H1 (cell line): ENCODE measurements at regions not wholly inside any gene's neighbourhood (a gene's known extent, or its start where the extent isn't known, plus 50 kb on each side); places are given as distances from the start of the nearest gene placed in this dataset.

Experiments used
- CTCF ChIA-PET: fragments of 300-600 bp; sonication (Branson Sonifier 250); formaldehyde crosslinking; loops from one replicate; lab custom pipeline; 2021; ENCODE audit not compliant: partially characterized antibody; lab: Charles Lee
- POLR2A ChIA-PET: fragments of 300-600 bp; sonication (Branson Sonifier 250); formaldehyde crosslinking; loops from one replicate; lab custom pipeline; 2021; ENCODE audit warnings: inconsistent platforms; ENCODE audit not compliant: partially characterized antibody; lab: Charles Lee
- DNase-seq, 2 experiments: peaks; one replicate each; pipeline versions ENCODE4 v3.0.0 to v3.0.0-alpha.2; 2010 to 2022; ENCODE audit warnings: low spot score in 2 of 2, low read depth in 1 of 2, mixed read lengths in 1 of 2
- FAIRE-seq: peaks from 2 replicates; lab custom pipeline; 2011; peaks lifted over from hg19 to GRCh38; lab: Jason Lieb, UNC
- H2AFZ ChIP-seq: 2 replicates; pipeline ENCODE4 v1.8.1; 2012; ENCODE audit warnings: low read length, inconsistent platforms
- H2AK5ac ChIP-seq: 2 replicates; pipeline ENCODE4 v1.6.1; 2013; ENCODE audit warnings: low read depth, low read length
- H2BK120ac ChIP-seq: replicated peaks from 2 replicates; pipeline ENCODE3; 2013; ENCODE audit warnings: low read depth, low read length, inconsistent platforms
- H2BK12ac ChIP-seq: 2 replicates; pipeline ENCODE4 v1.6.1; 2013; ENCODE audit warnings: low read depth, low read length
- H2BK15ac ChIP-seq: 2 replicates; pipeline ENCODE4 v1.6.1; 2013; ENCODE audit warnings: low read length
- H2BK20ac ChIP-seq: 2 replicates; pipeline ENCODE4 v1.6.1; 2013; ENCODE audit warnings: low read length
- H2BK5ac ChIP-seq: 2 replicates; pipeline ENCODE4 v1.6.1; 2013; ENCODE audit warnings: low read depth, low read length
- H3K14ac ChIP-seq: 2 replicates; pipeline ENCODE4 v1.6.1; 2013; ENCODE audit warnings: inconsistent platforms; ENCODE audit not compliant: insufficient read length
- H3K18ac ChIP-seq: 2 replicates; pipeline ENCODE4 v1.6.1; 2013; ENCODE audit warnings: low read length; ENCODE audit errors: extremely low read depth
- H3K23ac ChIP-seq: 2 replicates; pipeline ENCODE4 v1.6.1; 2013; ENCODE audit warnings: inconsistent platforms; ENCODE audit not compliant: insufficient read length
- H3K23me2 ChIP-seq: 2 replicates; pipeline ENCODE4 v1.6.1; 2013; ENCODE audit warnings: low read depth, low read length
- H3K27ac ChIP-seq: 2 replicates; pipeline ENCODE4 v1.6.1; 2011; ENCODE audit warnings: low read depth, low read length, inconsistent platforms
- H3K27me3 ChIP-seq, 4 experiments: replicated peaks in 1 of 4; 1 replicate in 1 of 4; 2 replicates in 3 of 4; pipeline versions ENCODE4 v1.6.1 to v1.8.1; 2011 to 2013; ENCODE audit warnings: low read length in 3 of 4, mild to moderate bottlenecking in 3 of 4, inconsistent platforms in 2 of 4, mixed read lengths in 2 of 4, moderate library complexity in 1 of 4; ENCODE audit not compliant: control insufficient read depth in 3 of 4, insufficient read depth in 3 of 4; ENCODE audit errors: extremely low read depth in 1 of 4
- H3K36me3 ChIP-seq, 4 experiments: 2 replicates each; pipeline versions ENCODE4 v1.6.1 to v1.8.1; 2011 to 2013; ENCODE audit warnings: mild to moderate bottlenecking in 4 of 4, low read length in 3 of 4, moderate library complexity in 2 of 4, control low read depth in 1 of 4, inconsistent platforms in 1 of 4; ENCODE audit not compliant: insufficient read depth in 4 of 4, control insufficient read depth in 2 of 4
- H3K4ac ChIP-seq: replicated peaks from 2 replicates; pipeline ENCODE3; 2013; ENCODE audit warnings: low read length, low read depth, mixed read lengths, inconsistent platforms; ENCODE audit not compliant: insufficient read length
- H3K4me1 ChIP-seq, 4 experiments: replicated peaks in 1 of 4; 1 replicate in 1 of 4; 2 replicates in 3 of 4; pipeline versions ENCODE4 v1.6.1 to v1.8.1; 2011 to 2013; ENCODE audit warnings: low read length in 3 of 4, inconsistent platforms in 2 of 4, mixed read lengths in 1 of 4; ENCODE audit not compliant: insufficient read depth in 4 of 4, control insufficient read depth in 3 of 4
- H3K4me2 ChIP-seq, 2 experiments: 2 replicates each; pipeline versions ENCODE4 v1.6.1 to v1.8.1; 2011 to 2013; ENCODE audit warnings: low read depth in 2 of 2, low read length in 2 of 2, control low read depth in 1 of 2, inconsistent platforms in 1 of 2, mild to moderate bottlenecking in 1 of 2; ENCODE audit not compliant: insufficient read depth in 1 of 2
- H3K4me3 ChIP-seq, 4 experiments: fragments of 200-600, 300-600 bp in 1 of 4; sonication (generic), shearing (Covaris generic), sonication (Bioruptor Twin) in 1 of 4; 2 replicates each; pipeline versions ENCODE4 v1.5.1 to v1.8.1; 2011 to 2016; ENCODE audit warnings: low read length in 4 of 4, low read depth in 3 of 4, control low read depth in 2 of 4, inconsistent platforms in 2 of 4, mild to moderate bottlenecking in 2 of 4, mixed read lengths in 1 of 4, moderate library complexity in 1 of 4; ENCODE audit not compliant: insufficient read depth in 2 of 4; ENCODE audit errors: extremely low read depth in 1 of 4
- H3K56ac ChIP-seq: replicated peaks from 2 replicates; pipeline ENCODE3; 2013; ENCODE audit warnings: low read depth, mild to moderate bottlenecking, mixed read lengths, low read length, inconsistent platforms; ENCODE audit not compliant: insufficient read length
- H3K79me1 ChIP-seq: 2 replicates; pipeline ENCODE4 v1.6.1; 2013; ENCODE audit warnings: low read depth, low read length, control low read depth
- H3K79me2 ChIP-seq, 2 experiments: 2 replicates each; pipeline versions ENCODE4 v1.6.1 to v1.8.1; 2012 to 2013; ENCODE audit warnings: low read length in 2 of 2, mild to moderate bottlenecking in 2 of 2, inconsistent platforms in 1 of 2; ENCODE audit not compliant: insufficient read depth in 2 of 2, control insufficient read depth in 1 of 2
- H3K9ac ChIP-seq, 4 experiments: replicated peaks in 1 of 4; 1 replicate in 1 of 4; 2 replicates in 3 of 4; pipeline versions ENCODE4 v1.6.1 to v1.8.1; 2011 to 2013; ENCODE audit warnings: low read depth in 3 of 4, low read length in 3 of 4, control low read depth in 2 of 4, mild to moderate bottlenecking in 2 of 4, moderate library complexity in 2 of 4, inconsistent platforms in 1 of 4; ENCODE audit errors: extremely low read depth in 1 of 4
- H3K9me3 ChIP-seq, 2 experiments: 2 replicates each; pipeline versions ENCODE4 v1.6.1 to v1.8.1; 2012 to 2013; ENCODE audit warnings: mild to moderate bottlenecking in 2 of 2, moderate library complexity in 2 of 2, control low read depth in 1 of 2, inconsistent platforms in 1 of 2, low read depth in 1 of 2, low read length in 1 of 2, mixed read lengths in 1 of 2; ENCODE audit not compliant: insufficient read depth in 2 of 2
- H4K20me1 ChIP-seq, 2 experiments: replicated peaks in 1 of 2; 2 replicates each; pipeline versions ENCODE3 to v1.8.1; 2011 to 2013; ENCODE audit warnings: inconsistent platforms in 2 of 2, low read length in 2 of 2, mild to moderate bottlenecking in 1 of 2; ENCODE audit not compliant: insufficient read depth in 2 of 2, control insufficient read depth in 1 of 2
- H4K5ac ChIP-seq: 2 replicates; pipeline ENCODE4 v1.6.1; 2013; ENCODE audit warnings: low read length, low read depth, mixed read lengths, inconsistent platforms; ENCODE audit not compliant: insufficient read length
- H4K8ac ChIP-seq: 2 replicates; pipeline ENCODE4 v1.8.0; 2013; ENCODE audit warnings: mild to moderate bottlenecking, moderate library complexity, low read length, inconsistent platforms; ENCODE audit not compliant: insufficient read depth; ENCODE audit errors: extremely low read depth
- H4K91ac ChIP-seq: replicated peaks from 2 replicates; pipeline ENCODE3; 2013; ENCODE audit warnings: low read length, mixed read lengths, inconsistent platforms; ENCODE audit not compliant: insufficient read length
- BRCA1 ChIP-seq: IDR thresholded peaks from 2 replicates; pipeline ENCODE4 v1.6.1; 2012; ENCODE audit warnings: low read depth, low read length, improper control_type of control experiment
- CBX5 ChIP-seq: fragments of 300-800, 300-1000 bp; sonication (generic); IDR thresholded peaks from 2 replicates; pipeline ENCODE4 v1.7.1; 2016; ENCODE audit warnings: antibody characterized with exemption, low read length, low read depth
- EP300 ChIP-seq, 2 experiments: IDR thresholded peaks; 1 replicate in 1 of 2; 2 replicates in 1 of 2; pipeline ENCODE4 v1.6.1; 2011 to 2012; ENCODE audit warnings: low read depth in 2 of 2, low read length in 2 of 2, mild to moderate bottlenecking in 2 of 2, borderline replicate concordance in 1 of 2, inconsistent platforms in 1 of 2, moderate library complexity in 1 of 2
- EZH2 ChIP-seq: fragments of 200-600 bp; sonication (generic); IDR thresholded peaks from 2 replicates; pipeline ENCODE4 v1.7.1; 2012; ENCODE audit warnings: low read depth, mild to moderate bottlenecking, moderate library complexity, low read length, inconsistent platforms; ENCODE audit not compliant: severe bottlenecking
- JUND ChIP-seq: IDR thresholded peaks from 2 replicates; pipeline ENCODE4 v1.6.1; 2011; ENCODE audit warnings: mild to moderate bottlenecking, improper control_type of control experiment, low read length
- KDM4A ChIP-seq: IDR thresholded peaks from one replicate; pipeline ENCODE4 v1.7.1; 2012; ENCODE audit warnings: low read depth, mild to moderate bottlenecking, moderate library complexity, low read length, inconsistent platforms; ENCODE audit not compliant: severe bottlenecking
- POLR2AphosphoS5 ChIP-seq: IDR thresholded peaks from 2 replicates; pipeline ENCODE4 v1.6.1; 2011; ENCODE audit warnings: low read depth, low read length
- SRF ChIP-seq: IDR thresholded peaks from 2 replicates; pipeline ENCODE4 v1.6.1; 2011; ENCODE audit warnings: mild to moderate bottlenecking, low read depth, low read length, moderate library complexity
- WGBS, 2 experiments: shearing (Covaris generic) in 1 of 2; methylation state at CpG; one replicate each; pipeline versions ENCODE4 v1.1.6 to v1.1.7; 2013 to 2015; ENCODE audit warnings: low lambda C conversion rate in 2 of 2, mixed read lengths in 2 of 2, inconsistent platforms in 1 of 2, low coverage in 1 of 2, missing lambda C conversion rate in 1 of 2; ENCODE audit not compliant: insufficient replicate concordance in 2 of 2, insufficient coverage in 1 of 2, insufficient read length in 1 of 2; ENCODE audit errors: extremely low coverage in 1 of 2, missing lambda C conversion rate in 1 of 2; 5-methylcytosine and 5-hydroxymethylcytosine counted together

GRCh38 chr12:22969521-22969920 is 344.6 kb downstream of the ETNK1 start:
- ChIA-PET CTCF (no interaction called here), POLR2A (no interaction called here)
- H2BK15ac ChIP-seq: no peak overlapping the region
- H2BK120ac ChIP-seq: no peak overlapping the region
- no peaks in the 10 kb centered on the region for H3K9me3 ChIP-seq
- no peak for TF ChIP-seq CBX5
- TF ChIP-seq EZH2: no peak
- no peak for TF ChIP-seq EP300 (IDR thresholded peaks at IDR 0.05; ENCODE audit: borderline replicate concordance in 1 of 2, low read depth in 2 of 2, low read length in 2 of 2)
- TF ChIP-seq JUND: no peak
- no peak for TF ChIP-seq POLR2AphosphoS5
- no peak for TF ChIP-seq SRF
- TF ChIP-seq BRCA1: no peak
- no peak for TF ChIP-seq KDM4A
- H3K23me2 ChIP-seq: no peaks in the 10 kb centered on the region
- H4K91ac ChIP-seq: no peak overlapping the region
- H3K14ac ChIP-seq: no peak overlapping the region
- no peak overlapping the region for H2AFZ ChIP-seq
- no peak overlapping the region for H3K18ac ChIP-seq
- no peaks in the 10 kb centered on the region for H3K79me1 ChIP-seq
- no peak overlapping the region for H2BK20ac ChIP-seq
- no peak overlapping the region for H3K4me3 ChIP-seq
- no peak overlapping the region for H2AK5ac ChIP-seq
- H3K79me2 ChIP-seq: no peaks in the 10 kb centered on the region
- H3K4me2 ChIP-seq: no peak overlapping the region
- H3K36me3 ChIP-seq: no peaks in the 10 kb centered on the region
- no peak for DNase-seq
- H3K27ac ChIP-seq: no peak overlapping the region
- H3K9ac ChIP-seq: no peak overlapping the region
- H3K4me1 ChIP-seq: peaks cover 0 to 4% (median 0%) of the 10 kb centered on the region in 4 experiments; a peak in 1 of 7 replicates
- no peak overlapping the region for H4K8ac ChIP-seq
- H3K23ac ChIP-seq: no peak overlapping the region
- no peak overlapping the region for H4K5ac ChIP-seq
- FAIRE-seq: no peak
- H2BK5ac ChIP-seq: no peak overlapping the region
- H3K4ac ChIP-seq: no peak overlapping the region
- 90% methylated on average over 4 of the region's 4 CpGs; no CpG with 5 or more reads in 1 of the 2 experiments for WGBS, 2 experiments
- H3K27me3 ChIP-seq: no peaks in the 10 kb centered on the region
- H4K20me1 ChIP-seq: no peaks in the 10 kb centered on the region
- H3K56ac ChIP-seq: no peak overlapping the region
- H2BK12ac ChIP-seq: no peak overlapping the region
